ENCODE measurements at regions not wholly inside any gene's neighbourhood (a gene's known extent, or its start where the extent isn't known, plus 50 kb on each side); places are given as distances from the start of the nearest gene placed in this dataset.

- no peak for TF ChIP-seq CTCF (IDR thresholded peaks at IDR 0.05; ENCODE audit: low read length)
- TF ChIP-seq EZH2 (IDR thresholded peaks at IDR 0.05; ENCODE audit: borderline replicate concordance, low read length), result no peak
Observed at GRCh38 chr9:99544526-99544925, 277.2 kb upstream of the NR4A3 start.
